Activated CD8-positive, alpha-beta T cell treated with anti-CD3 and anti-CD28 coated beads for 36 hours (primary cell): ENCODE measurements at regions not wholly inside any gene's neighbourhood (a gene's known extent, or its start where the extent isn't known, plus 50 kb on each side); places are given as distances from the start of the nearest gene placed in this dataset.

Experiments used
- ATAC-seq: fragments of 200-7000 bp; cut with Tn5 transposase; one replicate; pipeline ENCODE4 v1.10.0; 2021; ENCODE audit warnings: mild to moderate bottlenecking, moderate library complexity
- CTCF ChIA-PET: fragments of 350-600 bp; sonication (Branson Sonifier 250); formaldehyde crosslinking; loops from one replicate; lab custom pipeline; 2021; ENCODE audit warnings: antibody characterized with exemption; lab: Charles Lee
- POLR2A ChIA-PET: fragments of 350-600 bp; sonication (Branson Sonifier 250); formaldehyde crosslinking; loops from one replicate; lab custom pipeline; 2021; ENCODE audit warnings: antibody characterized with exemption; lab: Charles Lee
- DNase-seq: peaks from one replicate; pipeline ENCODE4 v3.0.0-alpha.2; 2020
- H3K27ac Mint-ChIP-seq: one replicate; pipeline ENCODE4 v1.8.0; 2021; ENCODE audit warnings: mild to moderate bottlenecking, mixed read lengths
- H3K27me3 Mint-ChIP-seq: one replicate; pipeline ENCODE4 v1.8.0; 2021; ENCODE audit warnings: mixed read lengths
- H3K36me3 Mint-ChIP-seq: one replicate; pipeline ENCODE4 v1.8.0; 2021; ENCODE audit warnings: low read depth, mixed read lengths
- H3K4me1 Mint-ChIP-seq: one replicate; pipeline ENCODE4 v1.8.0; 2021; ENCODE audit warnings: low read depth, mixed read lengths
- H3K4me3 Mint-ChIP-seq: one replicate; pipeline ENCODE4 v1.8.0; 2021; ENCODE audit warnings: mild to moderate bottlenecking, moderate library complexity, mixed read lengths
- H3K9me3 Mint-ChIP-seq: one replicate; pipeline ENCODE4 v1.8.0; 2021; ENCODE audit warnings: mixed read lengths
- CTCF ChIP-seq: fragments of 200-600 bp; IDR thresholded peaks from one replicate; pipeline ENCODE4 v1.8.0; 2022; ENCODE audit warnings: antibody characterized with exemption, mild to moderate bottlenecking
- intact Hi-C: fragments of 100-400 bp; cut with micrococcal nuclease; formaldehyde crosslinking; loops from one replicate; pipeline ENCODE4 v1.10.0; 2022

GRCh38 chr1:185514311-185514710 lies 197.3 kb upstream of the IVNS1ABP start:
- Mint-ChIP-seq H3K27ac (no peak overlapping the region), H3K36me3 (peaks cover 7% of the 10 kb centered on the region), H3K27me3 (no peaks in the 10 kb centered on the region), H3K4me3 (no peak overlapping the region), H3K9me3 (peaks cover 9% of the 10 kb centered on the region), H3K4me1 (peaks cover 5% of the 10 kb centered on the region)
- intact Hi-C loops = no loop called here
- DNase-seq = no peak
- POLR2A ChIA-PET = no interaction called here
- no peak for TF ChIP-seq CTCF
- CTCF ChIA-PET = interaction anchor here (0.9 to 1.5 kb wide), 2 partner anchors 14 to 45 kb away, joined by 3 read pairs; no protein-coding TSS in a partner anchor
- no peak for ATAC-seq

- CTCF ChIA-PET = interaction anchor here (1.1 kb wide), 1 partner anchor 18 kb away, joined by 3 read pairs; no protein-coding TSS in a partner anchor
- no peak overlapping the region for H3K27ac Mint-ChIP-seq
These were observed 195.4 kb upstream of the IVNS1ABP start for GRCh38 chr1:185512442-185512841.

GRCh38 chr1:185501099-185501498 lies 184.1 kb upstream of the IVNS1ABP start:
- H3K36me3 Mint-ChIP-seq = no peaks in the 10 kb centered on the region
- ChIA-PET CTCF (interaction anchor here (0.8 to 1.2 kb wide), 4 partner anchors 10 to 187 kb away, joined by 3 to 4 read pairs (median 3); no protein-coding TSS in a partner anchor), POLR2A (no interaction called here)
- ATAC-seq (no peak), DNase-seq (no peak)
- H3K4me3 Mint-ChIP-seq = no peak overlapping the region
- H3K27ac Mint-ChIP-seq = peak overlapping the region; percentile 46
- intact Hi-C loops = no loop called here
- no peak for TF ChIP-seq CTCF
- H3K4me1 Mint-ChIP-seq = peaks cover 23% of the 10 kb centered on the region
- peaks cover 1% of the 10 kb centered on the region for H3K27me3 Mint-ChIP-seq
- H3K9me3 Mint-ChIP-seq = peaks cover 4% of the 10 kb centered on the region

More at GRCh38 chr1:185512442-185512841, 195.4 kb upstream of the IVNS1ABP start:
- POLR2A ChIA-PET = no interaction called here
- Mint-ChIP-seq H3K4me1 (peaks cover 5% of the 10 kb centered on the region), H3K27me3 (no peaks in the 10 kb centered on the region), H3K36me3 (peaks cover 4% of the 10 kb centered on the region), H3K9me3 (peaks cover 6% of the 10 kb centered on the region), H3K4me3 (no peak overlapping the region)
- ATAC-seq (no peak), DNase-seq (no peak)
- TF ChIP-seq CTCF = no peak
- intact Hi-C loops = no loop called here

- DNase-seq = peak; percentile 49
- no peak for TF ChIP-seq CTCF
- Mint-ChIP-seq H3K4me1 (peaks cover 23% of the 10 kb centered on the region), H3K4me3 (no peak overlapping the region), H3K27me3 (peaks cover 1% of the 10 kb centered on the region), H3K27ac (peak overlapping the region; percentile 79), H3K9me3 (peaks cover 3% of the 10 kb centered on the region), H3K36me3 (no peaks in the 10 kb centered on the region)
- ATAC-seq = peak; percentile 90
- POLR2A ChIA-PET = no interaction called here
- CTCF ChIA-PET = interaction anchor here (0.9 to 1.2 kb wide), 3 partner anchors 9 to 33 kb away, joined by 3 read pairs; no protein-coding TSS in a partner anchor
- intact Hi-C loops = no loop called here
These were observed 183.1 kb upstream of the IVNS1ABP start for GRCh38 chr1:185500001-185500626.

- POLR2A ChIA-PET = no interaction called here
- Mint-ChIP-seq H3K4me3 (no peak overlapping the region), H3K27me3 (peaks cover 1% of the 10 kb centered on the region), H3K27ac (no peak overlapping the region), H3K9me3 (peaks cover 3% of the 10 kb centered on the region), H3K36me3 (no peaks in the 10 kb centered on the region), H3K4me1 (peaks cover 23% of the 10 kb centered on the region)
- intact Hi-C loops = no loop called here
- no peak for TF ChIP-seq CTCF
- CTCF ChIA-PET = interaction anchor here (0.9 kb wide), 3 partner anchors 8 to 22 kb away, joined by 3 to 4 read pairs (median 3); no protein-coding TSS in a partner anchor
- no peak for DNase-seq
- no peak for ATAC-seq
These were observed 181.2 kb upstream of the IVNS1ABP start for GRCh38 chr1:185498207-185498606.
